ENCODE measurements at regions not wholly inside any gene's neighbourhood (a gene's known extent, or its start where the extent isn't known, plus 50 kb on each side); places are given as distances from the start of the nearest gene placed in this dataset.

DNA sequence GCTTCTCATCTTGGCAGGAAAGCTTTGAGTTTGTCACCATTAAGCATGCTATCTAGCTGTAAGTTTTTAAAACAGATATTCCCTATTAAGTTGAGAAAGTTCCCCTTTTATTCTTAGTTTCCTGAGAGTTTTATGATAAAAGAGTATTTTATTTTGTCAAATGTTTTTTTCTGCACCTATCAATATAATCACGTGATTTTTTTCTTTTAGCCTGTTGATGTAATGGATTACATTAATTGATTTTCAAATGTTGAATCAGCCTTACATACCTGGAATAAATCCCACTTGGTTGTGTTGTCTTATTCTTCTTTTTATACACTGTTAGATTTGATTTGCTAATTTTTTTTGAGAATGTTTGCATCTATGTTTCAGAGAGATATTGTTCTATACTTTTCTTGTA lies 179.5 kb downstream of the ZNF621 start:
- no peak for TF ChIP-seq CTCF (IDR thresholded peaks at IDR 0.05)

DNA sequence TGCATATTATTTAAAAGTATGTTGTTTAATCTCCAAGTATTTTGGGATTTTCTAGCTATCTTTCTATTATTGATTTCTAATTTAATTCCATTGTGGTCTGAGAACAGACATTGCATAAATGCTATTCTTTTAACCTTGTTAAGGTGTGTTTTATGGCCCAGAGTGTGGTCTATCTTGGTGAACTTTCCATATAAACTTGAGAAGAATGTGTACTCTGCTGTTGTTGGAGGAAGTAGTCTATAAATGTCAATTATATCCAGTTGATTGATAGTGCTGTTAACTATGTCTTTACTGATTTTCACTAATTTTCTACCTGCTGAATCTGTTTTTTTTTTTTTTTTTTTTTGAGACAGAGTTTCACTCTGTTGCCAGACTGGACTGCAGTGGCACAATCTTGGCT lies 180.9 kb downstream of the ZNF621 start:
- no peak for TF ChIP-seq CTCF (IDR thresholded peaks at IDR 0.05)

GRCh38 chr3:40713306-40713705 lies 188.5 kb downstream of the ZNF621 start:
- no peak for TF ChIP-seq CTCF (IDR thresholded peaks at IDR 0.05)

DNA sequence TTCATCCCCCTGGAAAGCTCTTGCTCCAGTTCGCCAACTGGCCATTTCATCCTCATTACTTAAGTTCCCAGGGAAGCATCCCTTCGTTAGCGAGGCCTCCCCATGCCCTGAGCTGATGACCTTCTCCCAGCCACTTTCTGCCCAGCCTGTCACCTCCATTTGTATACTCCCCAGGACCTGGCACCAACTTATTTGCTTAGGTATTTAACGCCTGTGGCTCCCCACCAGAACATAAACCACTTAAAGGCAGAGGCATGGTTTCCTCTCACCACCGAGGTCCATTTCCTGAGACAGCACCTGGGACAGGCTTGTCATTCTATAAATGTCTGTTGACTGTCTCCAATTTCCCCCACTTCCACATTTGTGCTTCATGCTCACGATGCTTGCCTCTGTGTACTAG lies 189.0 kb downstream of the ZNF621 start:
- no peak for TF ChIP-seq CTCF (IDR thresholded peaks at IDR 0.05)

GRCh38 chr3:40714771-40715345 lies 190.1 kb downstream of the ZNF621 start:
- TF ChIP-seq CTCF (IDR thresholded peaks at IDR 0.05), result no peak

DNA sequence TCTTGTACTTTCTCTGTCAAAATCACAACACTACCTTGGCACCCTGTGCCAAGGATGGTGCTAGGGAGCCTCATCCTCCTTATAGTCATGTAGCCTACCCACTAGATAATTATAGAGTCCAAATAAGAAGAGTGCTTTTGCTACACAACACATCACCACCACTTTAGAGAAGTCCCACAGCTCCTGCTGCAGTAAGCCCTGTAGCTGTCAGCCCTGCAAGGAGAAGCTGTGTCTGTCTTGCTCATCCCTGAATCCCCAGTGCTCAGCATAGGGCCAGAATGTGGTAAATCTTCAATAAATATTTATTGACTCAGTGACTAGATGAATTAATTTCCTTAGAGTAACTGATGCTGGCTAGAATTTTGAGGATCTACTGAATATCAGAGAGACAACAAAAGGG lies 190.8 kb downstream of the ZNF621 start:
- no peak for TF ChIP-seq CTCF (IDR thresholded peaks at IDR 0.05)

- no peak for TF ChIP-seq CTCF (IDR thresholded peaks at IDR 0.05)
These were observed 192.7 kb downstream of the ZNF621 start for GRCh38 chr3:40717471-40717870.

- no peak for TF ChIP-seq CTCF (IDR thresholded peaks at IDR 0.05)
These were observed 193.4 kb downstream of the ZNF621 start for GRCh38 chr3:40718209-40718608.

Data from LNCAP (cell line).